GM12878 (cell line): ENCODE measurements at regions not wholly inside any gene's neighbourhood (a gene's known extent, or its start where the extent isn't known, plus 50 kb on each side); places are given as distances from the start of the nearest gene placed in this dataset.
"Not testable (repeated sequence)": the region's sequence is repeated elsewhere in the genome, so short reads cannot be mapped to it uniquely, and the experiment has no call there.

Experiments
- ATAC-seq: fragments of 200-7000 bp; cut with Tn5 transposase; 3 replicates; pipeline ENCODE4 v1.9.1; 2020; ENCODE audit warnings: mild to moderate bottlenecking, moderate library complexity
- BruUV-seq: library from RNA; stranded (reverse); fragments of 400-500 nt; replicated peaks from 2 replicates; lab custom pipeline; 2021; lab: Mats Ljungman, UMichigan
- CTCF ChIA-PET: fragments of 300-600 bp; sonication (Branson Sonifier 250); formaldehyde crosslinking; extraction: SDS; loops from one replicate; lab custom pipeline; 2021; ENCODE audit warnings: inconsistent platforms; lab: Yijun Ruan, JAX
- POLR2A ChIA-PET: fragments of 350-600 bp; formaldehyde crosslinking; extraction: SDS; loops from one replicate; lab custom pipeline; 2021; ENCODE audit warnings: inconsistent platforms; lab: Charles Lee
- RAD21 ChIA-PET: fragments of 300-600 bp; sonication (Branson Sonifier 250); formaldehyde crosslinking; loops from one replicate; lab custom pipeline; 2023; ENCODE audit warnings: antibody characterized with exemption; ENCODE audit not compliant: unreplicated experiment; lab: Charles Lee
- SMC1A ChIA-PET: fragments of 300-600 bp; sonication (Branson Sonifier 250); formaldehyde crosslinking; loops from one replicate; lab custom pipeline; 2023; ENCODE audit not compliant: unreplicated experiment, uncharacterized antibody; lab: Charles Lee
- DNase-seq: peaks from one replicate; pipeline ENCODE4 v3.0.0-alpha.2; 2011; ENCODE audit warnings: low read depth, low spot score
- FAIRE-seq: peaks from 3 replicates; lab custom pipeline; 2011; peaks lifted over from hg19 to GRCh38; lab: Jason Lieb, UNC
- H2AFZ ChIP-seq: 2 replicates; pipeline ENCODE4 v1.6.0; 2011; ENCODE audit warnings: low read depth, low read length, control low read depth; ENCODE audit not compliant: control insufficient read depth
- H3K27ac ChIP-seq: 2 replicates; pipeline ENCODE4 v1.5.1; 2011; ENCODE audit warnings: control low read depth; ENCODE audit not compliant: control insufficient read depth, insufficient read depth
- H3K27me3 ChIP-seq, 2 experiments: replicated peaks in 1 of 2; 2 replicates each; pipeline versions ENCODE4 v1.6.0 to v1.6.1; 2011; ENCODE audit warnings: low read length in 1 of 2; ENCODE audit not compliant: control insufficient read depth in 2 of 2, insufficient read depth in 2 of 2
- H3K36me3 ChIP-seq, 2 experiments: 2 replicates each; pipeline ENCODE4 v1.5.1; 2011; ENCODE audit warnings: low read length in 1 of 2; ENCODE audit not compliant: control insufficient read depth in 2 of 2, insufficient read depth in 2 of 2
- H3K4me1 ChIP-seq: 2 replicates; pipeline ENCODE4 v1.6.1; 2011; ENCODE audit warnings: mild to moderate bottlenecking, low read length, moderate library complexity, mixed read lengths; ENCODE audit not compliant: control insufficient read depth, insufficient read depth
- H3K4me2 ChIP-seq: 2 replicates; pipeline ENCODE4 v1.6.0; 2011; ENCODE audit warnings: control low read depth; ENCODE audit not compliant: control insufficient read depth, insufficient read depth
- H3K4me3 ChIP-seq: fragments of 200-600 bp; sonication (generic); 2 replicates; pipeline ENCODE4 v1.5.1; 2016
- H3K79me2 ChIP-seq: 2 replicates; pipeline ENCODE4 v1.6.0; 2011; ENCODE audit warnings: low read length; ENCODE audit not compliant: control insufficient read depth, insufficient read depth
- H3K9ac ChIP-seq: 2 replicates; pipeline ENCODE4 v1.8.0; 2011; ENCODE audit warnings: low read length, control low read depth, mixed read lengths; ENCODE audit not compliant: control insufficient read depth, insufficient read depth
- H3K9me3 ChIP-seq: replicated peaks from 3 replicates; pipeline ENCODE4 v1.5.1; 2011; ENCODE audit warnings: mild to moderate bottlenecking, low read length; ENCODE audit not compliant: control insufficient read depth, insufficient read depth
- H4K20me1 ChIP-seq: 2 replicates; pipeline ENCODE4 v1.6.0; 2011; ENCODE audit not compliant: control insufficient read depth, insufficient read depth
- BRCA1 ChIP-seq: IDR thresholded peaks from 2 replicates; pipeline ENCODE4 v1.6.1; 2011; ENCODE audit warnings: low read depth, low read length, improper control_type of control experiment
- CHD2 ChIP-seq: IDR thresholded peaks from 2 replicates; pipeline ENCODE4 v1.6.1; 2011; ENCODE audit warnings: low read depth, low read length, improper control_type of control experiment, borderline replicate concordance
- ETV6 ChIP-seq, 2 experiments: fragments of 450-650 bp in 1 of 2; IDR thresholded peaks in 1 of 2; conservative IDR thresholded peaks in 1 of 2; 2 replicates each; pipeline ENCODE4 v1.6.1; 2014; ENCODE audit warnings: antibody characterized with exemption in 1 of 2, borderline replicate concordance in 1 of 2, low read depth in 1 of 2, mild to moderate bottlenecking in 1 of 2, moderate library complexity in 1 of 2
- FOXM1 ChIP-seq: IDR thresholded peaks from 2 replicates; pipeline ENCODE4 v1.6.1; 2012; ENCODE audit warnings: low read depth, mild to moderate bottlenecking, inconsistent platforms, low read length, moderate library complexity
- MEF2A ChIP-seq: IDR thresholded peaks from 2 replicates; pipeline ENCODE4 v1.6.1; 2011; ENCODE audit warnings: low read depth, mild to moderate bottlenecking, low read length, moderate library complexity; ENCODE audit not compliant: insufficient read depth
- MEF2B ChIP-seq: fragments of 450-650 bp; IDR thresholded peaks from 2 replicates; pipeline ENCODE4 v1.6.1; 2018; ENCODE audit warnings: mild to moderate bottlenecking, moderate library complexity; ENCODE audit not compliant: partially characterized antibody, poor library complexity, severe bottlenecking
- MXI1 ChIP-seq: fragments of 150-350 bp; IDR thresholded peaks from 2 replicates; pipeline ENCODE4 v1.6.1; 2011; ENCODE audit warnings: low read depth, mild to moderate bottlenecking, inconsistent platforms, low read length, improper control_type of control experiment
- NFYA ChIP-seq: IDR thresholded peaks from 2 replicates; pipeline ENCODE4 v1.6.1; 2011; ENCODE audit warnings: low read depth, mild to moderate bottlenecking, low read length, improper control_type of control experiment, borderline replicate concordance
- PML ChIP-seq: IDR thresholded peaks from 2 replicates; pipeline ENCODE4 v1.6.1; 2012; ENCODE audit warnings: low read length, inconsistent platforms
- POLR2AphosphoS2 ChIP-seq: IDR thresholded peaks from 2 replicates; pipeline ENCODE4 v1.6.1; 2011; ENCODE audit warnings: low read depth, mild to moderate bottlenecking, low read length, improper control_type of control experiment, moderate library complexity
- WGBS: methylation state at CpG from one replicate; pipeline ENCODE4 v1.1.6; 2016; ENCODE audit warnings: low lambda C conversion rate; ENCODE audit not compliant: insufficient replicate concordance, insufficient coverage; ENCODE audit errors: missing lambda C conversion rate; 5-methylcytosine and 5-hydroxymethylcytosine counted together
- in situ Hi-C: fragments of 300-500 bp; cut with MboI; formaldehyde crosslinking; loops from 9 replicates; pipeline ENCODE4 v1.14.3; 2018; ENCODE audit warnings: mixed read lengths
- intact Hi-C: fragments of 100-400 bp; cut with micrococcal nuclease; formaldehyde crosslinking; loops from one replicate; pipeline ENCODE4 v1.14.2; 2022; ENCODE audit not compliant: unreplicated experiment
- TF ChIP-seq, protein P1 (sequence below): IDR thresholded peaks from 2 replicates; pipeline ENCODE4 v1.6.1; 2012; ENCODE audit warnings: improper control_type of control experiment, low read depth, low read length; ENCODE audit not compliant: insufficient replicate concordance

DNA sequence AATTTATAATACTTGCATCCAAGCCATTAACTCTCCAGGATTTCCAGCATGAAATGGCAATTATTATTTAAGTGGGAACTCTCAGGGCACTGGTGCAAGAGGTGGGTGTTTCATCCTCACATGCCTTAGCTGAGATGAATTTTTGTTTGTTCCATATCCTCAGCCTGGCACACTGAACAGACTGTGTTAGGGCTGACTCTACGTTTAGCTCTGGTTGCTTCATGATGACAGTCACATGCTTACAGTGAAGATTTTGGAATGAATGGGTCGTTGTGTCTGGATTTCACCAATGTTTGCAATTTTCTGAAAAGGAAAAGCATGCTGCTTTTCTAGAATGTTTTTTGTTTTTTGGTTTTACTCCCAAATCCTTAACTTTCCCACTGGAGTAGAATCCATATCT is 246.6 kb downstream of the INSC start (continued):
- no peak for TF ChIP-seq MEF2A
- TF ChIP-seq MEF2B, result no peak
- TF ChIP-seq, all 136 proteins: peak for 0

- intact Hi-C loops, H3K9ac ChIP-seq, CTCF ChIA-PET, H3K4me2 ChIP-seq, H3K79me2 ChIP-seq, H3K27me3 ChIP-seq, DNase-seq, H3K9me3 ChIP-seq, in situ Hi-C loops, H3K4me3 ChIP-seq, FAIRE-seq, H2AFZ ChIP-seq, H3K27ac ChIP-seq, H3K4me1 ChIP-seq, H3K36me3 ChIP-seq, ATAC-seq, POLR2A ChIA-PET, BruUV-seq, RAD21 ChIA-PET, H4K20me1 ChIP-seq, SMC1A ChIA-PET: not testable (repeated sequence)
- 13% methylated on average over 5 of the region's 5 CpGs for WGBS
These were observed 250.6 kb downstream of the INSC start for GRCh38 chr11:15365286-15365685.

GRCh38 chr11:15367695-15368094 is 253.0 kb downstream of the INSC start:
- no TSS peak for BruUV-seq
- POLR2A ChIA-PET, result no interaction called here
- TF ChIP-seq PML, result no peak
- TF ChIP-seq FOXM1, result no peak
- no peak for TF ChIP-seq BRCA1
- no peak for TF ChIP-seq MXI1
- TF ChIP-seq, protein P1, sequence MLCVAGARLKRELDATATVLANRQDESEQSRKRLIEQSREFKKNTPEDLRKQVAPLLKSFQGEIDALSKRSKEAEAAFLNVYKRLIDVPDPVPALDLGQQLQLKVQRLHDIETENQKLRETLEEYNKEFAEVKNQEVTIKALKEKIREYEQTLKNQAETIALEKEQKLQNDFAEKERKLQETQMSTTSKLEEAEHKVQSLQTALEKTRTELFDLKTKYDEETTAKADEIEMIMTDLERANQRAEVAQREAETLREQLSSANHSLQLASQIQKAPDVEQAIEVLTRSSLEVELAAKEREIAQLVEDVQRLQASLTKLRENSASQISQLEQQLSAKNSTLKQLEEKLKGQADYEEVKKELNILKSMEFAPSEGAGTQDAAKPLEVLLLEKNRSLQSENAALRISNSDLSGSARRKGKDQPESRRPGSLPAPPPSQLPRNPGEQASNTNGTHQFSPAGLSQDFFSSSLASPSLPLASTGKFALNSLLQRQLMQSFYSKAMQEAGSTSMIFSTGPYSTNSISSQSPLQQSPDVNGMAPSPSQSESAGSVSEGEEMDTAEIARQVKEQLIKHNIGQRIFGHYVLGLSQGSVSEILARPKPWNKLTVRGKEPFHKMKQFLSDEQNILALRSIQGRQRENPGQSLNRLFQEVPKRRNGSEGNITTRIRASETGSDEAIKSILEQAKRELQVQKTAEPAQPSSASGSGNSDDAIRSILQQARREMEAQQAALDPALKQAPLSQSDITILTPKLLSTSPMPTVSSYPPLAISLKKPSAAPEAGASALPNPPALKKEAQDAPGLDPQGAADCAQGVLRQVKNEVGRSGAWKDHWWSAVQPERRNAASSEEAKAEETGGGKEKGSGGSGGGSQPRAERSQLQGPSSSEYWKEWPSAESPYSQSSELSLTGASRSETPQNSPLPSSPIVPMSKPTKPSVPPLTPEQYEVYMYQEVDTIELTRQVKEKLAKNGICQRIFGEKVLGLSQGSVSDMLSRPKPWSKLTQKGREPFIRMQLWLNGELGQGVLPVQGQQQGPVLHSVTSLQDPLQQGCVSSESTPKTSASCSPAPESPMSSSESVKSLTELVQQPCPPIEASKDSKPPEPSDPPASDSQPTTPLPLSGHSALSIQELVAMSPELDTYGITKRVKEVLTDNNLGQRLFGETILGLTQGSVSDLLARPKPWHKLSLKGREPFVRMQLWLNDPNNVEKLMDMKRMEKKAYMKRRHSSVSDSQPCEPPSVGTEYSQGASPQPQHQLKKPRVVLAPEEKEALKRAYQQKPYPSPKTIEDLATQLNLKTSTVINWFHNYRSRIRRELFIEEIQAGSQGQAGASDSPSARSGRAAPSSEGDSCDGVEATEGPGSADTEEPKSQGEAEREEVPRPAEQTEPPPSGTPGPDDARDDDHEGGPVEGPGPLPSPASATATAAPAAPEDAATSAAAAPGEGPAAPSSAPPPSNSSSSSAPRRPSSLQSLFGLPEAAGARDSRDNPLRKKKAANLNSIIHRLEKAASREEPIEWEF, result no peak
- no peak for TF ChIP-seq CHD2
- TF ChIP-seq POLR2AphosphoS2, result no peak
- TF ChIP-seq NFYA, result no peak
- TF ChIP-seq ETV6 (conservative IDR thresholded peaks at IDR 0.05 in 1 of 2, IDR thresholded peaks at IDR 0.05 in 1 of 2; ENCODE audit: borderline replicate concordance in 1 of 2, low read depth in 1 of 2), result no peak

More at GRCh38 chr11:15367695-15368094, 253.0 kb downstream of the INSC start:
- CTCF ChIA-PET, result no interaction called here
- SMC1A ChIA-PET, result no interaction called here
- Histone ChIP-seq H2AFZ (no peak overlapping the region), H4K20me1 (no peaks in the 10 kb centered on the region), H3K4me3 (no peak overlapping the region), H3K4me2 (no peak overlapping the region), H3K4me1 (no peaks in the 10 kb centered on the region), H3K27ac (no peak overlapping the region), H3K9me3 (no peaks in the 10 kb centered on the region), H3K27me3 (no peaks in the 10 kb centered on the region), H3K36me3 (no peaks in the 10 kb centered on the region), H3K79me2 (no peaks in the 10 kb centered on the region), H3K9ac (no peak overlapping the region)
- intact Hi-C loops (no loop called here), in situ Hi-C loops (no loop called here)
- no peak for DNase-seq
- 13% methylated on average over 6 of the region's 6 CpGs for WGBS
- no peak for ATAC-seq
- RAD21 ChIA-PET, result no interaction called here
- FAIRE-seq, result no peak
